ENCODE measurements at regions not wholly inside any gene's neighbourhood (a gene's known extent, or its start where the extent isn't known, plus 50 kb on each side); places are given as distances from the start of the nearest gene placed in this dataset.
"Not testable (repeated sequence)": the region's sequence is repeated elsewhere in the genome, so short reads cannot be mapped to it uniquely, and the experiment has no call there.

DNA sequence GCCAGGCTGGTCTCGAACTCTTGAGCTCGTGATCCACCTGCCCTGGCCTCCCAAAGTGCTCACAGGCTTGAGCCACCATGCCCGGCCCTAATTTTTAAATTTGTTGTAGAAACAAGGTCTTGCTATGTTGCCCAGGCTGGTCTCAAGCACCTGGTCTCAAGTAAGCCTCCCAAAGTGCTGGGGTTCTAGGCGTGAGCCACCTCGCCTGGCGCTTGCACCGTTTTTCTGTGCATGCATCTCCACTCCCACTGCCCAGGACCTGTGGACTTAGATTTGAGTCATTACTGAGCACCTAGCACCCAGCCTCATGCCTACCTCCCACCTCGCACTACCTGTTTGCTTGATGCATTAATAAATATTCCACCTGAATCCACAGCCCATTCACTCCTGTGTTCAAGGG lies 1359.1 kb downstream of the CDH12 start:
- TF ChIP-seq POLR2A, POLR2AphosphoS5 (IDR thresholded peaks at IDR 0.05): not testable (repeated sequence)
- TF ChIP-seq, protein P1, sequence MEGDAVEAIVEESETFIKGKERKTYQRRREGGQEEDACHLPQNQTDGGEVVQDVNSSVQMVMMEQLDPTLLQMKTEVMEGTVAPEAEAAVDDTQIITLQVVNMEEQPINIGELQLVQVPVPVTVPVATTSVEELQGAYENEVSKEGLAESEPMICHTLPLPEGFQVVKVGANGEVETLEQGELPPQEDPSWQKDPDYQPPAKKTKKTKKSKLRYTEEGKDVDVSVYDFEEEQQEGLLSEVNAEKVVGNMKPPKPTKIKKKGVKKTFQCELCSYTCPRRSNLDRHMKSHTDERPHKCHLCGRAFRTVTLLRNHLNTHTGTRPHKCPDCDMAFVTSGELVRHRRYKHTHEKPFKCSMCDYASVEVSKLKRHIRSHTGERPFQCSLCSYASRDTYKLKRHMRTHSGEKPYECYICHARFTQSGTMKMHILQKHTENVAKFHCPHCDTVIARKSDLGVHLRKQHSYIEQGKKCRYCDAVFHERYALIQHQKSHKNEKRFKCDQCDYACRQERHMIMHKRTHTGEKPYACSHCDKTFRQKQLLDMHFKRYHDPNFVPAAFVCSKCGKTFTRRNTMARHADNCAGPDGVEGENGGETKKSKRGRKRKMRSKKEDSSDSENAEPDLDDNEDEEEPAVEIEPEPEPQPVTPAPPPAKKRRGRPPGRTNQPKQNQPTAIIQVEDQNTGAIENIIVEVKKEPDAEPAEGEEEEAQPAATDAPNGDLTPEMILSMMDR (IDR thresholded peaks at IDR 0.05): not testable (repeated sequence)

Measured in transverse colon (tissue), 4 donors.